ENCODE measurements at regions not wholly inside any gene's neighbourhood (a gene's known extent, or its start where the extent isn't known, plus 50 kb on each side); places are given as distances from the start of the nearest gene placed in this dataset.
A peak's percentile ranks its signal among the peaks of the same experiment; 100 is the strongest.

DNA sequence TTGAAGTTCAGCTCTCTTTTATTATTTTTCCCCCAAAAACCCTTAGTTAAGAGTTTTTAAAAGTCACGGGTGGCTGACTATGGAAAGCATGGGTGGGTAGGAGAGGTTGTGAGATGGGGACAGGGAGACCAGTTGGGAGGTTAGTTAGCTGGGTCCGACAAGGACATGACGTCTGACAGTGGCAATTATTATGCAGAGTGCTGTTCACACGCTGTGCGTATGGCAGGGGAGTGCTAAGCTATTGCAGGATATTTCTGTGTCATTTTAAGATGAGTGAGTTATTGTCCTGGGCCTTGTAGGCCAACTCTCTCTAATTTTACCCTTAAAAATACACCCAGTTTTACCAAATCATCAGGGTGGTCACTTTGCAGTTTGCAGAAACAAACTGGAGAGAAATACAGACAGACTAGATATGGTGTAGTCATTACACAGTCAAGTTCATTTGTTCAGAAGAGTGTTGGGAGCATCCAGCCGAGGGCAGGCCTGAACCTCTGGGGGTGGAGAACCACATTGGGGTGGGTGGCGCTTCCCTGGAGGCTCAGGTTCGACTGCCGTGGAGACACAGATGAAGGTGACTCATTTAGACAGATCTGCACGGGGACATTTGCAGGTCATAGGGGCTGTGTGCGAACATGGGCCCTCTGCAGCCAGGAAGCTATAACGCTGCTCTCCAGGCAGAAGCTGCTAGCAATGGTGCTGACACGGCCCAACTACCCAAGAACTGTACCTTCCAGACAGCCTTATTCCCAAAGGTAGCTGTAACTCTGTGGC, 307.6 kb downstream of the QKI start:
- intact Hi-C loops (cut with DNase I) = no loop called here
- ATAC-seq = no peak
- no peak for DNase-seq

DNA sequence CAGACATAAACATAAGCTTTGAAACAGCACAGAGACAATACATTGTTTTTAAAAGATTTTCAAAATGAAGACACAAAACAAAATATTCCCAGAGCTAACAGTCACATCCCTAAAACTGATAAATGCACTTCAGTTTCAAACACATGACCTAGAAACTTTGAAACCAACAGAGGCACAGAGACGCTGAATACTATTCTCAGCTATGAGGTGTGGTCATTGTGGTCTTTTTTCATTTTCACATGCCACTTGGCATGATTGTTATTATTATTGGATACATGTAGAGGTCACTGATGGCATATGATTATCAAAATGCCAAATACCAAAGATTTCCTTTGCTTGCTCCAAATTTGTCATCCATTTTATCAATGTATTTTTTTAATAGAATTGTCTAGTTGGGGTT, 306.9 kb downstream of the QKI start:
- DNase-seq (no peak), ATAC-seq (no peak)
- intact Hi-C loops (cut with DNase I) = no loop called here

DNA sequence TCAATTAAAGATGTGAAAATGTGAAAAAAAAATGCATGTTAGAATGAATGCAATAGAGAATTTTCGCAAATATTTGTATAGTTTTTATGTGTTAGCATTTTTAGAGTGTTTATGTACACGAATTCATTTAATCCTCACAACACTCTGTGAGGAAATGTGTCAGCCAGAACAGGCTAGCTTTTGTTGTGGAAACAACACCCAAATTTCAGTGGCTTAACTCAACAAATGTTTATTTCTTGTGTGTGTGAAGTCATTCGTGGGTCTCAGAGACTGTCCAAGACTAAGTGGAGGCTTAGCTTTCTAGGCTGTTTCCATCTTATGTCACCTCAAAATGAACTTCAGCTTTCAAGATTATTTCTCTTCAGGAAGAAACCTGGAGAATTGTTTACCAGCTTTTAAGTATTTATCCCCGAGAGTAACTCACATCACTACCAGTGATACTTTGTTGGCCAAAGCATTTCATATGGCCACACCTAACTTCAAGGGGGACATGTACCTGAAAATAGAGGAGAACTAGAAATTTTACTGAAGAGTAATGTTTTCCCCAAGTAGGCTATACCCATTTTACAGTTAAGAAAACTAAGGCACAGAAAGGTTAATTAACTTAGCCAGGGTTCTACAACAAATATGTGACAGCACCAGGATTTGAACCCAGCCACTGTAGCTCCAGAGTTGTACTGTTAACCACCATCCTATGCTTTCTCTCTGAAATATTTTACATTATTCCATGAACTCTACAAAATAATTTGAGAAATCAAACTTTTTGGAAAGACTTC, 306.1 kb downstream of the QKI start:
- intact Hi-C loops (cut with DNase I) = no loop called here
- no peak for ATAC-seq
- no peak for DNase-seq

DNA sequence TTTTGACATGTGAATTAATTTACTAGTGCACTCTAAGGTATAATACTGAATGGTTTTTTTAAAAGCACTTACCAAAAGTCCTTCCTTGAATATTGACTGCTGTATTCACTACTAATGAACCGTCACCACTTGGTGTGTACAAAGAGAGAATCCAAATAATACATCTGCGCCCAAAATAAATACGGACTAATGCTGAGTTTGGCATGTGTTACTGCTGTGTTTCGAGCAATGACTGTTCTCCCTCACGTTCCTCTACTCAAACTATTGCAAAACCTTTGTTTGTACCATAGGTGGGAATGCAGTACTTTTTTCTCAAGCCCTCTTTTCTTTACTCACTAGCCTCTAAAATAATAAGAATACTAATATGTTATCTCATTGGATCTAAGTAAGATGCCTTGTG, 305.5 kb downstream of the QKI start:
- ATAC-seq (no peak), DNase-seq (no peak)
- intact Hi-C loops (cut with DNase I) = no loop called here

DNA sequence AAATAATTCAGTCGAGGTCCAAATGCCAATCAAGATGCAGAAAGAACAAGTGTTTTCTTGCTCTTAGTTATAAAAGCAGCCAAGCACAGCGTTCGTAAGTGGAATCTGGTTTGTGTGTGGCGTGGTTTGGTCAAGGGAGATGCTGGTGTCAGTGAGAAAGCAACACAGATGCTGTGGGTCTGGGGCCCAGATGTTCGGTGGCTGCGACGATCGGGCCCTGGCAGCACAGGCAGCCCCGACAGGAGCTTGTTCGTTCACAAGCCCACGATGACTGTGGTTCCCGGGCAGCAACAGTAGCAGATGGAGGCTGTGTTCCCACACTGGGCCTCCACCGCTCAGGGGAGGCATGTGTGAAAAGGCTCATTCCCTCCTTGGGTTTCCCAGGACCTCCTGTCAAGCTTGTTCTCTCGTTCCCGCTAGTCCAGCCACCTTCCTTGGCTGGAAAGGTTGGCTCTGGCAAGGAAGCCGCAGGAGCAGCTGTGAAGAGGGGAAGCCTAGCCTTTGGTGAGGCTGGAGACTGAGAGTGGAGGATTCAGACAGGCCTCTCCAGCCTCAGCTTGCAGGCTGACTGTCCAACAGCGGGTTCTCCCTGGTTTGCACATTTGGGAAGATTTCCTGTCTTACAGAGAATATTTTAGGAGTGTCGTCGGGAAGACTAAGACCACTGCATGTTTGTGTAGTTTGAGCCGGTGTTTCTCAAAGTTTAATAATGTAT, 304.7 kb downstream of the QKI start:
- ATAC-seq = no peak
- no peak for DNase-seq
- intact Hi-C loops (cut with DNase I) = no loop called here

DNA sequence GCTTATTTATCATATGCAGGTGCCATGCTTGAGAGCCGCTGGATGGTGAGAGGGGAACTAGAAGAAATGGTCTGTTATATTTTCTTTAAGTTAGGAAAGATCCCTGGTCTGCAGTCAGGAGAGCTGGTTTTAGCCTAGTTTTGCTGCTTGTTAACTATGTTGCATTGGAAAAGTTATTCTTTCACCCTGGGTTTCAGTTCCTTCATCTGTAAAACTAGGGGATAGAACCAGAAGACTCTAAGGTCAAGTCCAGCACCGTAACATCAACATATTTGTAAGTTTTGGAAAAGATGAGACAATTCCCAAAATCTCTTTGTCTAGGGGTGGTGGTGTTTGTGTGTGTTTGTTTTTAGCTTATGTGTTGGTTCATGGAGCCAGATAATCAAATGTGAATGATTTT, 304.0 kb downstream of the QKI start:
- intact Hi-C loops (cut with DNase I) = no loop called here
- no peak for ATAC-seq
- no peak for DNase-seq

DNA sequence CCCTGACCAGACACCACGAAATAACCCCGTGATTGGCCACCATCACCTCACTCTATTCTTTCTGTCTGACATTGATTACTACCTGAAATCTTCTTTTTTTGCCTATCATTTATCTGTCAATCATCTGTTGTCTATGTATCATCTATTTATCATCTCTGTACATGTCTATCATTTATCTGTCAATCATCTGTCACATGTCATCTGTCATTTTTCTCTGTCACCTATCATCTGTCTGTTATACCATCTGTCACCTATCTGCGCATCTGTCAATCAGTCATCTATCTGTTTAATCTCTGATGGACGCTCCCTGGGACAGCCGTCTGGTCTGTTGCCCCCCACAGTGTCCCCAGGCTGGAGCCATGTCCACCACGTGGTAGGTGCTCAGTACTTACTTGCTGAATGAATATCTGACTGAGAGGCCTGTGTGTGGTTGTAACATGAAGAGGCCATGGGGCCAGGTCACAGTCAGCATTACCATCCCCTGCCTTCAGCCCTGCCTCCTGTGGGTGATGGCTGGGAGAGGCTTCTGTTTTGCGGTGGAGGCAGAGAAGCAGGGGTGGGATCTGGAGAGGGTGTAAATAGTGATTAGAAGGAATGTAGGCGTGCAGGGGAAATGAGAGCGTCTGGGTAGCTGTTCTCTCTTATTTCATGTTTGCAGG, 302.7 kb downstream of the QKI start:
- ATAC-seq (no peak), DNase-seq (no peak)
- intact Hi-C loops (cut with DNase I) = no loop called here

DNA sequence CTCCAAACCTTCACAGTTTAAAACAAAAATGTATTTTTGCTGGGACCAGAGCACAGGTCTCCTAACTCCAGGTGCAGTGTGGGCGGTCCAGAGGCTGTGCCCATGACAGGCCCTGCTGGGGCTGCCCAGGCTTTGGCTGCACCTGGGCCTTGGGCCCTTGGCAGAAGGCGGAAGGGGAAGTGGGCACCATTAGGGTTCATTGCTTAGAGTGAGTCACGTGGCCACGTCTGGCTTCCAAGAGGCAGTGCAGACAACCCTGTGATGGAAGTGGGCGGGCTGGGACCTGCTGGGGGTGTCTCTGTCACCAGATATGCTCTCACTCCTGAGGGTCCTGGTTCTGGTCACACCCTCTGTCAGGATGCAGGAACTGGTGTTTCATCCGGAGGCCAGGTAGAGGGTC, 302.2 kb downstream of the QKI start:
- DNase-seq (no peak), ATAC-seq (no peak)
- intact Hi-C loops (cut with DNase I) = no loop called here

DNA sequence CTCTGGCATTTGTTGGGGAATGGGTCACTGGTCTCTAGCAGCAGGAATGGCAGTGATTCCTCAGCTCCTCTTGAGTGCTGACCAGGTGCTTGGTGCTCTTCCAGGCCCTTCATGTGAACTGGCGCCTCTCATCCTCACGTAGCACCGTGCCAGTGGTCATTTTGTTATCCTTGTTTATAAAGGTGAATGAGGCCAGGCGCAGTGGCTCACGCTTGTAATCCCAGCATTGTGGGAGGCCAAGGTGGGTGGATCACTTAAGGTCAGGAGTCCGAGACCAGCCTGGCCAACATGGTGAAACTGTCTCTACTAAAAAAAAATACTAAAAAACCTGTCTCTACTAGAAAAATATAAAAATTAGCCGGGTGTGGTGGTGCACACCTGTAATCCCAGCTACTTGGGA, 301.3 kb downstream of the QKI start:
- DNase-seq (no peak), ATAC-seq (no peak)
- intact Hi-C loops (cut with DNase I) = no loop called here

DNA sequence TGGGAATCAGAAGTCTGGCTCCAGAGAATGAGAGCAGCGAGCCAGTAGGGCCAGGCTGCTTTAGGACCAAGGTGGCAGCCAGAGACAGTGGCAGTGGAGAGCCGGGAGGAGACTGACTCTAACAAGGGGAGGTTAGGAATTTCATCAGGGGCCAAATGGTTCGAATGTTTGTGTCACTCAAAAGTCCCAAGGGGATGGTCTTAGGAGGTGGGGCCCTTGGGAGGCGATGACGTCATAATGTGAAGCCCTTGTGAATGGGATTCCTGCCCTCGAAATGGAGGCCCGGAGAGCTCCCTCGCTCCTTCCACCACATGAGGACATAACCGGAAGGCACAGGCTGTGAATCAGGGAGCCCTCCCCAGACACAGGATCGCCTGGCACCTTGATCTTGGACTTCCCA, 299.7 kb downstream of the QKI start:
- intact Hi-C loops (cut with DNase I) = no loop called here
- DNase-seq (no peak), ATAC-seq (no peak)

DNA sequence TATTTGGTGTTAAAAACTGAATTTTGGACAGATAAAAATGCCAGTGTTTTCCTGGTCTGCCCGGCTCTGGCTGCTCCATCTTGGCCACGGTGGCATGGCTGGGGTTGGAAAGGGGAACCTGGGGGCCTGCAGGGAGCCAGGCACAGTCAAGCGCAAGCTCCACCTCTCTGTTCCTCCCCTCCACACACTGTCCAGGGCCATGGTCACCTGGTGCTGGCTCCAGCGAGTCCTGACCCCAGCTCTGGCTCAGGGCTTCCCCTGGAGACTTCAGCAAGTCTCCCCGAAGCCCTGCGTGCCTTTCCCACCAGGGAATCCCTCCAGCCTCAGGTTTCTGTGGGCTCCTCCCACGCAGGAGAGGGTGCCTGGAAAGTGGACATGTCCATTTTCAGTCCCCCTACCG, 298.5 kb downstream of the QKI start:
- intact Hi-C loops (cut with DNase I) = no loop called here
- DNase-seq = no peak
- no peak for ATAC-seq

DNA sequence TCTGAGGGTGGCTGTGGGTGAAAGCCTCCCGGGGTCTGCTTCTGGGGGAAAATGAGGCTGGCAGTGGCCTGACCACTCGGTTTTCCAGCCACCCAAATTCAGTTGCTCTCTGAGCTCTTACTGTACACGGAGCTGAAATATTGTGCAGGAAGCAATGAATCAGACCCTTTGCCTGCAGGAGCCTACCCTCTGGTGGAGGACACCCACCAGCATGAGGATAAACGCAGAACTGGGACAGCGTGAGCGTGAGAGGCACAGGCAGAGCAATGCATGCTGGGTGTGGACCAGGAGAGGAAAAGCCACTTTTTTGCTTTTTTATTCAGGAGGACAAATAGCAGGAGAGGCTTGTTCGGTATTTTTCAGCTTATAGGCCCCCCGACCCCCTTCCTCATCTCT, 298.0 kb downstream of the QKI start:
- no peak for DNase-seq
- intact Hi-C loops (cut with DNase I) = no loop called here

DNA sequence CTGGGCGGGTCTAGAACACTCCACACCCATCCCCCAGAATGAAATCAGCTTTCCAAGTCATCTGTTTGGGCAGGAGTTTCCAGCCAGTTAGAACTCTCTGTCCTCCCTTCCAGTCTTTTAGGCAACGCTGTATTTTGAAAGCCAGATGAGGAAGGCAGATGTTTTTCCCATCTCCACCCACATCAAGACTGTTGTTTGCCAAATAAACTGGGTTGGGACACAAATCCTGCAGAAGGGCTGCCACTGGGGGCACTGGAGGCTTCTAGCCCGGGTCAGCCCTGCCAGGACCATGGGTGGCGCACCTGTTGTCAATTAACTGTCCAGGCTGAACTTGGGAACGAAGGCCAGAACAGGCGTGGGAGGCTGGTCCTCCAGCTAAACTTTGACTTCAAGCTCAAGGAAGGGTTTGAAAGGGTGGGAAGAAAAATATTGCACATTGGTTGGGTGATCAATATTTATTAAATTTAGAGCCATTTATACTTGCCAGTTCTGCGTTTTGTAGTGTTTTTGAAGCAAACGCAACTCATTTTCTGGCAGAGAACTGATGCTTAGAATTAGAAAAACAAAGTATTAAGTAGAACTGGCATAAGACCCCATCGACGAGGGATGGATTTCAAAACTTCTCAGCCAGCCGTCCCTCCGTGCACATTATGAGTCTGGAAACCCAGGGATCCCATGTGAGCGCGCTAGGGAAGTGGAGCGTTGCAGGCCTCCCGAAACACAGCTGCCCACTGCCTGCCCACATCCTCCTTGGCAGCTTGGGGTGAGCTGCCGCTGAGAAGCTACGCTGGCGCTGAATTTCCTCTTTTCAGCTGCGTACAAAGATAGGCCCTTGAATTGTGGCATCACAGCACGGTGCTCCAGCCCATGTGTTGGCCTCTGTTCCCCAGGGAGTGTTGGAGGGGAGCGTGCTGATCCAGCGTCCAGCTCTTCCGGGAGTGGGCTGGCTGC, 297.4 kb downstream of the QKI start:
- intact Hi-C loops (cut with DNase I) = no loop called here
- peak; percentile 76 for DNase-seq
- peak; percentile 49 to 69 for ATAC-seq

More for the DNA sequence above, 298.0 kb downstream of the QKI start:
- ATAC-seq = peak; percentile 5 to 29

DNA sequence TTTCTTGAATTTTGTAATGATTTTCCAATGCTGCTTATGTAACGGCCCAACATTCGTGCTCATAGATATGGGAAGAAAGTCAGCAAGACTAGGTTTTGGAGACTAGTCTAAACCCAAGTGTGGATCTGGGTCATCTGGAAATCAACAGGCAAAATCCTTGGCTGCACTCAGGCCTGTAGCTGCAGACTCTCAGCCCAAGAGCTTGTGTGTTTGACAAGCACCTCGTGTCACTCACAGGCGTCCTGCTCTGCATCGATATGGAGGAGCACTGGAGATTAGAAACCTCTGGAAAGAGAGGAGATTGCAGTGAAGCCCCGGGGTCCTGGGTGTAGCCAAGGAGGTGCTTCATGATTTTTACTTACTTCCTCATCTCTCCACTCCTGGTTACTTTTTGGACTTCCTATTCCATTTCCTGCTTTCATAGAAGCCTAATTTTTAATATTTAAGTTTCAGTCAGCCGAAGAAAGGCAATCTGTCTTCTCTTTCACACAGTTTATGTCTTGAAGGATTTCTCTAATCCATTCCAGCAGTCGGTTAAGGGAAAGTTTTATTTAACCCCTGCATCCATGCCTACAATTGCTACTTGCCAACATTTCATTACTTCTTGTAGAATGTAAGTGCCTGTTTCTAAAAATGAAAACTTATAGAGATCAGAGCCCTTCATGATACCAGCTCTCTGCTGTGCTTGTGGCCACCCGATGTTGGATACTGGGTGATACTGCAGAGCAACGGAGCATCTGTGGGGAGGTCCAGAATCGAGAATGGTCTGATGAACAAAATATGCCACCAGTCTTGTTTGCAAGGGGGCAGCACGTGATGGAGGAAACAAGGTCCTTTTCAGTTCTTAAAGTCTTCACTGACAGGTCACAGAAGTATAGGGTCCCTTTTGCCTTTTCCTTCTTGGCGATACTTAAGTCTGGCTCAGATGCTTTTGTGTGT, 296.3 kb downstream of the QKI start:
- intact Hi-C loops (cut with DNase I) = no loop called here
- peak; percentile 19 to 38 for ATAC-seq
- DNase-seq = no peak

DNA sequence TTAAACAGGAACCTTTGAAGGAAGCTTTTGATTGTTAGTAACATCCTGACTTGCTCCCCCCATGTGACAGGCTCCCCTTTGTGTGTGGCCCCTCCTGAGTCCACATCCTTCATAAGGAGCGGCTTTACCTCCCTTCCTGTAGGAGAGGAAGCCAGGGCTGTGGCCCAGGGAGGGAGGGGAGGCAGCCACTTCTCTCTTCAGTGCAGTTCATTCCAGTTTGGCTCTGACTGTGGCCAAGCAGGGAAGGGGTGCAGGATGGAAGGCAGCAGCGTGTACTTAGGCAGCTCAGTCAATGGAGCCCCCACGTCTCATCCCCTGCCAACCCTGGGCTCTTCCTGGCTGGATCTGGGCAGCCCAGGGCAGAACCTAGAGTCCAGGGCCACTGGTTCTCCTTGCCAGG, 295.2 kb downstream of the QKI start:
- DNase-seq = no peak
- peak; percentile 7 to 8 for ATAC-seq

DNA sequence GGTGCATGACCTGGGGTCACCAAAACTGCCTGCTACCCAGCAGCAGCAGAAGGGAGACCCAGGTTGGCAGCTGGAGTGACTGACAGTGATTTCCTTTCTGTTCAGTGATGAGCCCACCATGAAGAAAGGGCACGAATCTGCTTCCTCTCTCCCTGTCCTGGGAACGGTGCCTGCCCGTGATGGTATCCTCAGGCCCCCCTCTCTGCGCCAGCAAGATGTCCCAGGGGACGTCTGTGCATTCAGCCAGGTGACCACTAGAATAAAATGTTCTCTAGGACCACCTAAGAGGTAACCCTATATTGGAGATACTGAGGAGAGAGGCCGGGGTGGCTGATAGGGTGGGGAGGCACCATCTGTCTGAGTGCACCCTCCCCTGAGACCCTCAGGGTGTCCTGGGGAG, 294.7 kb downstream of the QKI start:
- intact Hi-C loops (cut with DNase I) = no loop called here
- DNase-seq (no peak), ATAC-seq (no peak)

More for the DNA sequence above, 295.2 kb downstream of the QKI start:
- intact Hi-C loops (cut with DNase I) = no loop called here

DNA sequence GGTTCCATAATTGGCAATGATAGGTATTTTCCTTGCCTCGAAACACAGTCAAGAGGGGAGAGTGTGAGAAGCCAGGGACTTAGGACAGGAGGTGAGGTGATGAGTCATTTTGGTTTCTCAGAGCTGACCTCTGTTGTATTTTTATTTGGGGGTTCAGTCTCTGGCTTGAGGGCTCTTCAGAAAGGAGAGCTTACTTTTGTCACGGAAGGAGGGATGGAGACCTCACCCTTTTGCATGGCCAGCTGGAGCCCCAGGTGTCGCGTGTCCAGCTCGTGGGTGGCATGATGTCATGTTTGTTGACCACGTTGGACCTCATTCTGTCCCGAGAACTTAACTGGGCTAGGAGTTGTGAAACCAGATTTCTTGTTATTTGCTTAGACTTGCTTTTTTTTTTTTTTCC, 293.9 kb downstream of the QKI start:
- no peak for DNase-seq
- ATAC-seq = no peak
- intact Hi-C loops (cut with DNase I) = no loop called here
